Fibroblast of lung (primary cell): ENCODE measurements at regions not wholly inside any gene's neighbourhood (a gene's known extent, or its start where the extent isn't known, plus 50 kb on each side); places are given as distances from the start of the nearest gene placed in this dataset.

Experiments
- DNase-seq, 2 donors: peaks; one replicate each; pipeline versions ENCODE4 v3.0.0 to v3.0.0-alpha.2; 2010; ENCODE audit warnings: low read depth in 2 of 2
- H2AFZ ChIP-seq: 2 replicates; pipeline ENCODE4 v1.5.1; 2012; ENCODE audit warnings: low read length, control low read depth, inconsistent platforms
- H3K27ac ChIP-seq: 2 replicates; pipeline ENCODE4 v1.5.1; 2011; ENCODE audit warnings: low read length, control low read depth; ENCODE audit not compliant: insufficient read depth
- H3K27me3 ChIP-seq: 2 replicates; pipeline ENCODE4 v1.5.1; 2011; ENCODE audit warnings: mild to moderate bottlenecking, low read length; ENCODE audit not compliant: control insufficient read depth, insufficient read depth
- H3K36me3 ChIP-seq: 2 replicates; pipeline ENCODE4 v1.5.1; 2011; ENCODE audit warnings: low read length; ENCODE audit not compliant: control insufficient read depth, insufficient read depth
- H3K4me1 ChIP-seq: 2 replicates; pipeline ENCODE4 v1.5.1; 2011; ENCODE audit warnings: low read length; ENCODE audit not compliant: control insufficient read depth, insufficient read depth; ENCODE audit errors: extremely low read depth
- H3K4me2 ChIP-seq: 2 replicates; pipeline ENCODE4 v1.5.1; 2011; ENCODE audit warnings: low read length, control low read depth; ENCODE audit not compliant: insufficient read depth; ENCODE audit errors: extremely low read depth
- H3K4me3 ChIP-seq, 4 experiments: fragments of 200-600 bp in 1 of 4; sonication (generic) in 1 of 4; replicated peaks in 1 of 4; 2 replicates each; pipeline ENCODE4 v1.5.1; 2011 to 2016; ENCODE audit warnings: low read length in 4 of 4, low read depth in 3 of 4, mild to moderate bottlenecking in 3 of 4, control low read depth in 2 of 4, inconsistent platforms in 1 of 4, mixed read lengths in 1 of 4; ENCODE audit not compliant: insufficient read depth in 1 of 4; ENCODE audit errors: control extremely low read depth in 1 of 4
- H3K79me2 ChIP-seq: 2 replicates; pipeline ENCODE4 v1.5.1; 2012; ENCODE audit warnings: mild to moderate bottlenecking, low read length, inconsistent platforms; ENCODE audit not compliant: control insufficient read depth, insufficient read depth
- H3K9ac ChIP-seq: 2 replicates; pipeline ENCODE4 v1.5.1; 2011; ENCODE audit warnings: mild to moderate bottlenecking, low read length, control low read depth; ENCODE audit not compliant: insufficient read depth
- H3K9me3 ChIP-seq: 2 replicates; pipeline ENCODE4 v1.5.1; 2012; ENCODE audit warnings: low read depth, low read length; ENCODE audit not compliant: control insufficient read depth, insufficient read depth
- H4K20me1 ChIP-seq: 2 replicates; pipeline ENCODE4 v1.5.1; 2011; ENCODE audit warnings: low read length; ENCODE audit not compliant: control insufficient read depth, insufficient read depth; ENCODE audit errors: extremely low read depth
- EZH2 ChIP-seq: IDR thresholded peaks from 2 replicates; pipeline ENCODE4 v1.5.1; 2012; ENCODE audit warnings: low read length, control low read depth, mild to moderate bottlenecking; ENCODE audit errors: missing control alignments
- TF ChIP-seq, protein P1 (sequence below), 2 donors: IDR thresholded peaks in 1 of 2; conservative IDR thresholded peaks in 1 of 2; 1 replicate in 1 of 2; 2 replicates in 1 of 2; pipeline ENCODE4 v1.5.1; 2011 to 2012; ENCODE audit warnings: low read length in 2 of 2, control low read depth in 1 of 2, inconsistent platforms in 1 of 2, low read depth in 1 of 2, mild to moderate bottlenecking in 1 of 2

DNA sequence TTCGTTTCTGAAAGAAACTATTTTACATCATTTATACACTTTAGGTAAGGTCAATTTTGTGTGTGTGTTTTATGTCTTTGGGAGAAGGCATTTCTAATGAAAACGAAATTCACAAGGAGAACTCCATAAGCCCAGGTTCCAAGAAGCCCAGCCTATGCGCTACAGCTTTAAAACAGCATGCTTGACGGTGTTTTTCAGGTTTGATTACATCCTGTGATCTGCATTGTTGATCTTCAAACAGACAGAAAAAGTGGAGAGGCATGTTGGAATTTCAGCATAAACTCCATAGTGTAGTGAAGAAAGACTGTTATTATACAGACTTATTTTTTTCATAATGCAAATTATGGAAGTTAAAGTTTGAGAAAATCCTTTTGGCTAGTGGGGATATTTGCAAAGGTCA, 187.6 kb downstream of the TEX36 start:
- Histone ChIP-seq H4K20me1 (no peaks in the 10 kb centered on the region), H3K9ac (no peak overlapping the region), H3K79me2 (no peaks in the 10 kb centered on the region), H2AFZ (no peak overlapping the region), H3K9me3 (no peaks in the 10 kb centered on the region), H3K27me3 (no peaks in the 10 kb centered on the region), H3K27ac (no peak overlapping the region), H3K4me1 (no peaks in the 10 kb centered on the region), H3K4me3 (no peak overlapping the region), H3K36me3 (no peaks in the 10 kb centered on the region), H3K4me2 (no peak overlapping the region)
- DNase-seq = no peak
- no peak for TF ChIP-seq EZH2
- TF ChIP-seq, protein P1, sequence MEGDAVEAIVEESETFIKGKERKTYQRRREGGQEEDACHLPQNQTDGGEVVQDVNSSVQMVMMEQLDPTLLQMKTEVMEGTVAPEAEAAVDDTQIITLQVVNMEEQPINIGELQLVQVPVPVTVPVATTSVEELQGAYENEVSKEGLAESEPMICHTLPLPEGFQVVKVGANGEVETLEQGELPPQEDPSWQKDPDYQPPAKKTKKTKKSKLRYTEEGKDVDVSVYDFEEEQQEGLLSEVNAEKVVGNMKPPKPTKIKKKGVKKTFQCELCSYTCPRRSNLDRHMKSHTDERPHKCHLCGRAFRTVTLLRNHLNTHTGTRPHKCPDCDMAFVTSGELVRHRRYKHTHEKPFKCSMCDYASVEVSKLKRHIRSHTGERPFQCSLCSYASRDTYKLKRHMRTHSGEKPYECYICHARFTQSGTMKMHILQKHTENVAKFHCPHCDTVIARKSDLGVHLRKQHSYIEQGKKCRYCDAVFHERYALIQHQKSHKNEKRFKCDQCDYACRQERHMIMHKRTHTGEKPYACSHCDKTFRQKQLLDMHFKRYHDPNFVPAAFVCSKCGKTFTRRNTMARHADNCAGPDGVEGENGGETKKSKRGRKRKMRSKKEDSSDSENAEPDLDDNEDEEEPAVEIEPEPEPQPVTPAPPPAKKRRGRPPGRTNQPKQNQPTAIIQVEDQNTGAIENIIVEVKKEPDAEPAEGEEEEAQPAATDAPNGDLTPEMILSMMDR (conservative IDR thresholded peaks at IDR 0.05 in 1 of 2, IDR thresholded peaks at IDR 0.05 in 1 of 2; ENCODE audit: low read depth in 1 of 2, low read length in 2 of 2) = no peak

DNA sequence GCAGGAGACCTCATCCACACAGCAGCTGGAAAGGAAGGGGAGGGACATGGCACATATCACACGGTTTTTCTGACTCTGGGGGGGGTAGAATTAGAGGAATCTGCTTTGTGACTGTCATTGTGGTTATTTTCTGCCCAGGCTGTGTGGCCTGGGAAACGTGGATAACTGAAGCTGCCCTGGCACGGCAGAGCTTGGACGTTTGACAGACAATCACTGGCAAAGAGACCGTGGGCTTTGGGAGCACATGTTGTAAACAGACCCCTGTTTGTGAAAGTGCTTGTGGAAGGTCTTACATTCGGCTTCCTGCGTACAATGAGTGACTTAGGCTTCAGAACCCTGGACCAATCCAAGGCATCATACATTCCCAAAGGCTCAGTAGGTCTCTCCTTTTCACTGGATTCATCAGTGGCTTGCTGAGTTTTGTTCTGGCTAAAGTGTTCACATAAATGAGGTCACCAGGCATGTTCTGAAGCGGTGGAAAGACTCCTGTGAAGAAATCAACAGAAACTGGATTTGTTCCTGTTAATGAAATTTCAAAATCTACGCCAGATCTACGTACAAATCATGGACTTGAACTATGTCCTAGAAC, 188.2 kb downstream of the TEX36 start:
- Histone ChIP-seq H4K20me1 (no peaks in the 10 kb centered on the region), H3K36me3 (no peaks in the 10 kb centered on the region)
- no peak for DNase-seq

DNA sequence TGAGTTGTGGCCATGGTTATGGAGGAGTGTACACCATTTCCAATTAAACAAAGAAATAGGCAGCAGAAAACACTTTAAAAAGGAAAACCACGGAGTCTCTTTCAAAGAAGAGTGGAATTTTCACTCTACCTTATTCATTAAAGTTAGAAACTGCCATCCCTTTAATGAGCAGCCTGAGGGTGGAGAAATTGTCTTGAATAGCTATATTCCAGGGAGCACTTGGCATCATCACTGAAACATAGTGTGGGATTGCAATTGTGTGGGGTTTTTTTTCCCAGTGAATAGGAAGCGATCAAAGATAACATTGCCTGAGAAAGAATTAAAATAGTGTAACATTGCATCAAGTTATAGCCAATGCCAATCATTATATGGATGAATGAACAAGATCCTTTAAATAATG, 191.6 kb downstream of the TEX36 start:
- H3K36me3 ChIP-seq = no peaks in the 10 kb centered on the region
- H3K4me3 ChIP-seq = no peak overlapping the region
- no peaks in the 10 kb centered on the region for H3K4me1 ChIP-seq
- no peak overlapping the region for H2AFZ ChIP-seq
- H3K9ac ChIP-seq = no peak overlapping the region
- H3K4me2 ChIP-seq = no peak overlapping the region
- no peak overlapping the region for H3K27ac ChIP-seq
- DNase-seq = no peak
- H3K27me3 ChIP-seq = no peaks in the 10 kb centered on the region
- no peaks in the 10 kb centered on the region for H3K9me3 ChIP-seq
- TF ChIP-seq, protein P1 (conservative IDR thresholded peaks at IDR 0.05 in 1 of 2, IDR thresholded peaks at IDR 0.05 in 1 of 2; ENCODE audit: low read depth in 1 of 2, low read length in 2 of 2) = no peak
- TF ChIP-seq EZH2 = no peak
- no peaks in the 10 kb centered on the region for H4K20me1 ChIP-seq
- H3K79me2 ChIP-seq = no peaks in the 10 kb centered on the region

More for the DNA sequence above, 188.2 kb downstream of the TEX36 start:
- Histone ChIP-seq H3K9ac (no peak overlapping the region), H2AFZ (no peak overlapping the region), H3K9me3 (no peaks in the 10 kb centered on the region), H3K4me1 (no peaks in the 10 kb centered on the region), H3K79me2 (no peaks in the 10 kb centered on the region), H3K27ac (no peak overlapping the region), H3K27me3 (no peaks in the 10 kb centered on the region), H3K4me3 (no peak overlapping the region), H3K4me2 (no peak overlapping the region)
- no peak for TF ChIP-seq EZH2
- TF ChIP-seq, protein P1 (conservative IDR thresholded peaks at IDR 0.05 in 1 of 2, IDR thresholded peaks at IDR 0.05 in 1 of 2; ENCODE audit: low read depth in 1 of 2, low read length in 2 of 2) = no peak
